ENCODE measurements at regions not wholly inside any gene's neighbourhood (a gene's known extent, or its start where the extent isn't known, plus 50 kb on each side); places are given as distances from the start of the nearest gene placed in this dataset.

DNA sequence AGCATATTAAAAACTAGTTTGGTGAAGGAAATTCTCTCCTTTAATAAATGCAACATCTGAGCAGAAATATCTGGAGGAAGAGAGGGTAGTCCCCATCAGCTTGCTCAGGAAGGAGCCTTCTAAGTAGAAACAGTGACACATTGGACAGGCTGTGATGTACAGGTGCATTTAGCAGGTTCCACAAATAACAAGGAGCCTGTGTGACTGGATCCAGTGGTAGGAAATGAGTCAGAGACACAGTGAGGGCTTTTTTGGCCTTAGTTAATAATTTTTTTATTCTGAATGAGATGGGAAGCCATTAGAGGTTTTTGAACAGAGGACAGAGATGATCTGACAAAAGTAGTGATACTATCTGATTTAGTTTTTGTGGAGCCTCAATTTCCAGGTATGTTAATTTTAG, 738.9 kb upstream of the PTBP2 start:
- Mint-ChIP-seq H3K4me3 (ENCODE audit: low read depth, unreplicated experiment) (no peak overlapping the region), H3K9me3 (ENCODE audit: low read depth, unreplicated experiment) (no peaks in the 10 kb centered on the region), H3K36me3 (ENCODE audit: insufficient read depth, unreplicated experiment) (no peaks in the 10 kb centered on the region), H3K4me1 (ENCODE audit: low read depth, unreplicated experiment) (peaks cover 17% of the 10 kb centered on the region), H3K27me3 (ENCODE audit: unreplicated experiment) (no peaks in the 10 kb centered on the region), H3K27ac (ENCODE audit: unreplicated experiment) (no peak overlapping the region)
- intact Hi-C loops (cut with micrococcal nuclease; ENCODE audit: unreplicated experiment), result loop anchor here (5.0 kb wide), 1 partner anchor 90 kb away; no protein-coding TSS in a partner anchor
- DNase-seq, result peak; percentile 11
- CTCF ChIA-PET, result no interaction called here
- BruUV-seq (replicated peaks), result no TSS peak
- no peak for TF ChIP-seq CTCF (IDR thresholded peaks at IDR 0.05; ENCODE audit: unreplicated experiment)

GRCh38 chr1:95983831-95984230, 737.8 kb upstream of the PTBP2 start:
- CTCF ChIA-PET, result interaction anchor here (0.7 to 1.1 kb wide), 2 partner anchors 10 to 393 kb away, joined by 5 to 6 read pairs; no protein-coding TSS in a partner anchor
- no TSS peak for BruUV-seq (replicated peaks)
- no peak for DNase-seq
- peaks cover 17% of the 10 kb centered on the region for H3K4me1 Mint-ChIP-seq (ENCODE audit: low read depth, unreplicated experiment)
- no peaks in the 10 kb centered on the region for H3K27me3 Mint-ChIP-seq (ENCODE audit: unreplicated experiment)
- H3K4me3 Mint-ChIP-seq (ENCODE audit: low read depth, unreplicated experiment), result no peak overlapping the region
- H3K27ac Mint-ChIP-seq (ENCODE audit: unreplicated experiment), result no peak overlapping the region
- intact Hi-C loops (cut with micrococcal nuclease; ENCODE audit: unreplicated experiment), result loop anchor here (5.0 kb wide), 1 partner anchor 88 kb away; no protein-coding TSS in a partner anchor
- H3K9me3 Mint-ChIP-seq (ENCODE audit: low read depth, unreplicated experiment), result no peaks in the 10 kb centered on the region
- no peak for TF ChIP-seq CTCF (IDR thresholded peaks at IDR 0.05; ENCODE audit: unreplicated experiment)
- H3K36me3 Mint-ChIP-seq (ENCODE audit: insufficient read depth, unreplicated experiment), result no peaks in the 10 kb centered on the region

DNA sequence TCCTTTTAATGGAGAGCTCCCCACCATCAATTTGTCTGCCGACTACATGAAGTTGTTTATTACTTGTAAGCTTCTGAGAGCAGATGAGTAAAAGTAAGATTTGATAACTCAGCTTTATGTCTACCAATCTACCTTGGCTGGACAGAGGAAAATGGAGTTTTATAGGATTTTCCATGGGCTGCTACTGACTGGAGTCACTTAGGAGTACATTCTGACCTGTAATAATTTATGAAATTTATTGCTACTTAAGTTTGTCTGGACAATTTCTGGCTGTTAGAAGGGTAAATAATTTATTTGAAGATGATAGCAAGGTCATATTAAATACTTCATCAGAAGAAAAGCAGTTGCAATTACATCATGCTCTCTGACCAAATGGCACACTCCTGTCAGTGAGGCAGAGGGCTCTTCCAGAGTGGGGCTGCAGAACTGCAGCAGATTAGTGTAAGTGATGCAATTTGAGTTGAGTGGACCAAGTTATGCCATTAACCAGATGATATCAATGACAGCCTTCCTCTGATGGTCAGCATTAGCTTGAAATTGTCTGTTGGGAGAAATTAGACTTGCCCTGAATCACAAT, 736.7 kb upstream of the PTBP2 start:
- Mint-ChIP-seq H3K4me3 (ENCODE audit: low read depth, unreplicated experiment) (no peak overlapping the region), H3K4me1 (ENCODE audit: low read depth, unreplicated experiment) (peaks cover 17% of the 10 kb centered on the region), H3K27ac (ENCODE audit: unreplicated experiment) (no peak overlapping the region), H3K27me3 (ENCODE audit: unreplicated experiment) (no peaks in the 10 kb centered on the region), H3K9me3 (ENCODE audit: low read depth, unreplicated experiment) (no peaks in the 10 kb centered on the region), H3K36me3 (ENCODE audit: insufficient read depth, unreplicated experiment) (no peaks in the 10 kb centered on the region)
- intact Hi-C loops (cut with micrococcal nuclease; ENCODE audit: unreplicated experiment), result loop anchor here (5.0 kb wide), 1 partner anchor 87 kb away; no protein-coding TSS in a partner anchor
- BruUV-seq (replicated peaks), result no TSS peak
- CTCF ChIA-PET, result interaction anchor here (0.6 to 1.1 kb wide), 2 partner anchors 9 to 173 kb away, joined by 3 to 5 read pairs; no protein-coding TSS in a partner anchor
- DNase-seq, result no peak
- TF ChIP-seq CTCF (IDR thresholded peaks at IDR 0.05; ENCODE audit: unreplicated experiment), result no peak

GRCh38 chr1:95990033-95990432, 731.6 kb upstream of the PTBP2 start:
- CTCF ChIA-PET, result no interaction called here
- H3K36me3 Mint-ChIP-seq (ENCODE audit: insufficient read depth, unreplicated experiment), result no peaks in the 10 kb centered on the region
- no peaks in the 10 kb centered on the region for H3K9me3 Mint-ChIP-seq (ENCODE audit: low read depth, unreplicated experiment)
- no TSS peak for BruUV-seq (replicated peaks)
- intact Hi-C loops (cut with micrococcal nuclease; ENCODE audit: unreplicated experiment), result no loop called here
- H3K4me3 Mint-ChIP-seq (ENCODE audit: low read depth, unreplicated experiment), result no peak overlapping the region
- no peaks in the 10 kb centered on the region for H3K27me3 Mint-ChIP-seq (ENCODE audit: unreplicated experiment)
- no peaks in the 10 kb centered on the region for H3K4me1 Mint-ChIP-seq (ENCODE audit: low read depth, unreplicated experiment)
- no peak overlapping the region for H3K27ac Mint-ChIP-seq (ENCODE audit: unreplicated experiment)
- no peak for TF ChIP-seq CTCF (IDR thresholded peaks at IDR 0.05; ENCODE audit: unreplicated experiment)
- DNase-seq, result no peak

All from Calu3 (cell line).